Activated naive CD8-positive, alpha-beta T cell treated with anti-CD3 and anti-CD28 coated beads for 36 hours (primary cell): ENCODE measurements at regions not wholly inside any gene's neighbourhood (a gene's known extent, or its start where the extent isn't known, plus 50 kb on each side); places are given as distances from the start of the nearest gene placed in this dataset.
"Not testable (repeated sequence)": the region's sequence is repeated elsewhere in the genome, so short reads cannot be mapped to it uniquely, and the experiment has no call there.

Source experiments
- DNase-seq: peaks from one replicate; pipeline ENCODE4 v3.0.0; 2021
- H3K27ac Mint-ChIP-seq: one replicate; pipeline ENCODE4 v1.8.0; 2022; ENCODE audit warnings: mild to moderate bottlenecking, moderate library complexity, mixed read lengths
- H3K27me3 Mint-ChIP-seq: one replicate; pipeline ENCODE4 v1.8.0; 2022; ENCODE audit warnings: mild to moderate bottlenecking, mixed read lengths
- H3K36me3 Mint-ChIP-seq: one replicate; pipeline ENCODE4 v1.8.0; 2021; ENCODE audit warnings: mild to moderate bottlenecking, mixed read lengths
- H3K4me1 Mint-ChIP-seq: one replicate; pipeline ENCODE4 v1.8.0; 2021; ENCODE audit warnings: mixed read lengths
- H3K4me3 Mint-ChIP-seq: one replicate; pipeline ENCODE4 v1.8.0; 2022; ENCODE audit warnings: mild to moderate bottlenecking, moderate library complexity, mixed read lengths
- H3K9me3 Mint-ChIP-seq: one replicate; pipeline ENCODE4 v1.8.0; 2022; ENCODE audit warnings: mixed read lengths

DNA sequence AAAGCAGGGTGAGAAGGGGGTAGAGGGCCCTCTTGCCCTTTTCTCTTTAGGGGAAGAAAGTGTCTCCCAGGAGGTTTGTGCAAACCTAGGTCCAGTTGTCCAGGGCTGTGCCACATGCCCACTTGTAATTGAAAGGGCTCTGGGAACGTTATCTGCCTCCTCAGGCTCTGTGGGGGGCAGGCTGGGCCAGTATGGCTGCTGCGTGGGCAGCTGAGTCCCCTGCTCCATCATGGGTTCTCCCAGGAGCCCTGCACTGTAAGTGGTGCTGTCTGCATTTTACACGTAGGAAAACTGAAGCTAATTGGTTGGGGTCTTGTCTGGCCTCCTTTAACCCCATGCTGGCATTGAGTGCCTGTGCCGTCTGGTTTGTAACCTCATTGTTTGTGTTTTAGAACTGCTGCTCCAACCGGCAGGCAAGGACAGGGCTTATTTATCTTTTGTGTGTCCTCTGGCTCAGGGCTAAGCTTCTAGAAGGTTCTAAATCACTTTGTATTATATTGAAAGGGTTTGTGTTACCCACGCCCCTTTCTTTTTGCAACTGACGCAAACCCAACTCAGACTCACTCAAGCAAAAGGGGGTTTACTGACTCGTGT, 117.7 kb upstream of the CIBAR2 start:
- no peaks in the 10 kb centered on the region for H3K9me3 Mint-ChIP-seq
- H3K4me3 Mint-ChIP-seq = no peak overlapping the region
- H3K27me3 Mint-ChIP-seq = peaks cover 6% of the 10 kb centered on the region
- H3K4me1 Mint-ChIP-seq = no peaks in the 10 kb centered on the region
- H3K27ac Mint-ChIP-seq = no peak overlapping the region
- no peak for DNase-seq
- H3K36me3 Mint-ChIP-seq = no peaks in the 10 kb centered on the region

DNA sequence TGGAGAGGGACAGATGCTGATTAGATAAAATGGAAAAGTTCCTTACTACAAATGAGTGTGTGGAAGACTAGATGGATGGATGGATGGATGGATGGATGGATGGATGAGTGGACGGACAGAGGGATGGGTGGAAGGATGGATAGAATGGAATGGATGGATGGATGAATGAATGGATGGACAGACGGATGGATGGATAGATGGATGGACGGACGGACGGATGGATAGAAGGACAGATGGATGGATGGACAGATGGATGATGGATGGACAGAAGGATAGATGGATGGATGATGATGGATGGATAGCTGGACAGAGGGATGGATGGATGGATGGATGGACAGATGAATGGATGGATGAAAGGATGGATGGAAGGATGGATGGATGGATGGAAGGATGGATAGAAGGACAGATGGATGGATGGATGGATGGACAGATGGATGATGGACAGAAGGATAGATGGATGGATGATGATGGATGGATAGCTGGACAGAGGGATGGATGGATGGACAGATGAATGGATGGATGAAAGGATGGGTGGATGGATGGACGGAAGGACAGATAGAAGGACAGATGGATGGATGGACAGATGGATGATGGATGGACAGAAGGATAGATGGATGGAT, 118.6 kb upstream of the CIBAR2 start:
- not testable (repeated sequence) for H3K36me3 Mint-ChIP-seq, H3K9me3 Mint-ChIP-seq, DNase-seq, H3K27ac Mint-ChIP-seq, H3K4me3 Mint-ChIP-seq, H3K4me1 Mint-ChIP-seq
- peaks cover 11% of the 10 kb centered on the region for H3K27me3 Mint-ChIP-seq

DNA sequence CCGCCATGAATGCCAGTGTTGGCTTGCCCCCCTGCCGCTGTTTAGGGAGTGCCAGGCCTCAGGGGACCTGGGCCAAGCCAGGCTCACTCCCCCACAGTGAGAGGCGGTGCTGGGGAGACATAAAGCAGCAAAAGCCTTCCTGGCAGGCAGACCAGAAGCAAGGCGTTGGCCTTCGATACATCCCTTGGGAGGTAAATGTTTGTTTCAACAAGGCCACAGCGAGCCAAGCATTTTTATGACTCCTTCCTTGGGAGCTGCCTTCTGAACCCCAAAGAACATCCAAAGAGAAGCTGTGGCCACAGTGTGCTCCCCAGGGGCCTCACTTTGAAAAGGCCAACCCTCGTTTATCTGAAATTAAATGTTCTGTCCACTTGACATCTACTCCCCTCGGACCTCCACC, 119.7 kb upstream of the CIBAR2 start:
- H3K27ac Mint-ChIP-seq = no peak overlapping the region
- DNase-seq = no peak
- peaks cover 20% of the 10 kb centered on the region for H3K27me3 Mint-ChIP-seq

DNA sequence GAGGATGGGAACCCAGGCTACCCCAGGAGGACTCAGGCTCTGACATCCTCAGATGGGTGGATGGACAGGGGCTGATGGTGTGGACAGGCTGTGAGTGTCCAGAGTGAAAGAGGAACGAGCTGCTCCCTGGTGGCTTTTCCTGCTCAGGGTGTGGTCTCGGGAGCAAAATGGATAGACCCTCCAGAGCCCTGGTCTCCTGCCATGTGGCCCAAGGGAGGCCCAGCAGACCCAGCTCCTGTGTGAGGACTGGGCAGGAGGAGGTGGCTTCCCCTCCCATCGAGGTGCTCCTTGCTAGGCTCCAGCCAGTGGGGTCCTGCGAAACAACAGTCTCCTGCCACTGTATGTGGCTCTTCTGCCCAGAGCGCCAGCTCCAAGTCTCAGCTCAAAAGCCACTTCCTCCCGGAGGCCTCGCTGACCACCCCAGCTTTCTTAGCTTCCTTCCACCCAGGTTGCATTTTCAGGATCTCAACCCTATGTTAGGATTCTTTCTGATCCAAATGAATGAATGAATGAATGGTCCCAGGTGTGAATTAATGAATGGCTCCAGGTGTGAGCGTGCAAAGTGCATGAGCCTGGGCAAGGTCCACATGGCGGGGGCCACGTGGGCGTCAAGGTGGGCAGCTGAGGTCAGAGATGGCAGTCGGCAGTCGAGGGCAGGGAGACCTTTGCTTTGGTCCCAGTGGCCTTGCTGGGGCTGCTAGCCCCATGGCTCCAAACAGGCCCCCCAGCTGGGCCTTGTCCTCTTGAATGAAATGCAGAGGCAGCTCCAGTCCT, 120.3 kb upstream of the CIBAR2 start:
- no peaks in the 10 kb centered on the region for H3K9me3 Mint-ChIP-seq
- no peak overlapping the region for H3K4me3 Mint-ChIP-seq
- H3K36me3 Mint-ChIP-seq = no peaks in the 10 kb centered on the region
- H3K4me1 Mint-ChIP-seq = no peaks in the 10 kb centered on the region
- peaks cover 26% of the 10 kb centered on the region for H3K27me3 Mint-ChIP-seq
- H3K27ac Mint-ChIP-seq = no peak overlapping the region
- DNase-seq = no peak

More for the DNA sequence above, 119.7 kb upstream of the CIBAR2 start:
- Mint-ChIP-seq H3K9me3 (no peaks in the 10 kb centered on the region), H3K4me1 (no peaks in the 10 kb centered on the region), H3K4me3 (no peak overlapping the region), H3K36me3 (no peaks in the 10 kb centered on the region)

DNA sequence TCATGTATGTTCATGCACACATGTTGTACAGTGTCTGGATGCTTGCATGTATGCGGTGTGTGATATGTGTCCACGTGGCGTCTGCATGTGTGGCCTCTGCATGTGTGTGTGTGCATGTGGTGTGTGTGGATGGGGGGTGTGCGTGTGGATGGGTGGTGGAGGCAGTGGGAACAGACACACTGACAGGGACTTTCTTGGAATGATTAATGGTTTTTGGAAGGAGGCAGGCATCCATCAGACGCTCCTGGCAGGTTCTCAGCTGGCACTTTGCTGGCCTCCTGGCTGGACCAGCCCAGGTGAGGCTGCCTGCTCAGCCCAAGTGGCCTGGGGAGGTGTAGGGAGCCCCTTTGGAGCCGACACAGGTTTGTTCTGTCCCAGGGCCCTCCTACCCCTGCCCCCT, 121.2 kb upstream of the CIBAR2 start:
- no peaks in the 10 kb centered on the region for H3K9me3 Mint-ChIP-seq
- no peak overlapping the region for H3K4me3 Mint-ChIP-seq

DNA sequence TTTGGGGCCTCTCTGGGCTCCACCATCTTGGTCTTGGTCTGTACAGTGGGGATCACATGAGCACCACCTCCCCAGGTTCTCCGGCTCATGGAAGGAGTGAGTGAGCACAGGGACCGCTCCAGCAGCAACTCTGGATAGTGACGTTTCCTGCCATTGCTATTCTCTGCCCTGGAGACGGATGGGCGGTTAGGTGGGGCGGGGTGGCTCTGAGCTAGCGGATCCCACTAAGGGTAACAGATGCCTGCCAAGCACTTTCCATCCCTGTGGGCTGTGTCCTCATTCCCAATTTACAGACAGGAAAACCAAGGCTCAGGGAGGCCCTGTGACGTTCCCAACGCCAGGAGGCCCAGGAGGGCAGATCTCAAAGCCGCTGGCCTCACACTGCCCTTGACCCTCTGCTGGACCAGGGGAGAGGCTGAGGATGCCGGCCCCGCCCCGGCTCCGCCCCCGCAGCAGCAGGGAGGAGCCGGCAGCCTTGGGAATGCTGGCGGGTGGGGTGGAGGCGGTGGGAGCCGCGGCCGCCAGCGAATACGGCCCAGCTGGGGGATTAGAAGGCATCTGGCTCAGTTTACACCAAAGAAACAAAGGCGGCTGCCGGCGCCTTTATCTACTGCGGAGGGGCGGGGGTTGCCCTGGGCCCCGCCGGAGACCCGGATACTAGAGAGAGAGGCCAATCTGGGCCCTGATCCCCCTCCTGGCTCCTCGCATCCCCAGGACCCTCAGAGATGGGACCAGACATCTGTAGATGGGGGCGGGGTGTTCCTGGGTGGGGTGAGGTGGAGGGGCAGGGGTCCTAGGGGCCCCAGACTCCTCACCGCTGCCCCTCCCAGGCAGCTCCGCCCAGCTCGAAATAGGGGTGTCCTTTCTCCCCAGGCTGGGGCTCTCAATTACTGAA, 122.3 kb upstream of the CIBAR2 start:
- H3K27ac Mint-ChIP-seq = no peak overlapping the region

More for the DNA sequence above, 121.2 kb upstream of the CIBAR2 start:
- no peak overlapping the region for H3K27ac Mint-ChIP-seq
- H3K27me3 Mint-ChIP-seq = peaks cover 34% of the 10 kb centered on the region
- no peak for DNase-seq
- H3K4me1 Mint-ChIP-seq = no peaks in the 10 kb centered on the region
- H3K36me3 Mint-ChIP-seq = no peaks in the 10 kb centered on the region

DNA sequence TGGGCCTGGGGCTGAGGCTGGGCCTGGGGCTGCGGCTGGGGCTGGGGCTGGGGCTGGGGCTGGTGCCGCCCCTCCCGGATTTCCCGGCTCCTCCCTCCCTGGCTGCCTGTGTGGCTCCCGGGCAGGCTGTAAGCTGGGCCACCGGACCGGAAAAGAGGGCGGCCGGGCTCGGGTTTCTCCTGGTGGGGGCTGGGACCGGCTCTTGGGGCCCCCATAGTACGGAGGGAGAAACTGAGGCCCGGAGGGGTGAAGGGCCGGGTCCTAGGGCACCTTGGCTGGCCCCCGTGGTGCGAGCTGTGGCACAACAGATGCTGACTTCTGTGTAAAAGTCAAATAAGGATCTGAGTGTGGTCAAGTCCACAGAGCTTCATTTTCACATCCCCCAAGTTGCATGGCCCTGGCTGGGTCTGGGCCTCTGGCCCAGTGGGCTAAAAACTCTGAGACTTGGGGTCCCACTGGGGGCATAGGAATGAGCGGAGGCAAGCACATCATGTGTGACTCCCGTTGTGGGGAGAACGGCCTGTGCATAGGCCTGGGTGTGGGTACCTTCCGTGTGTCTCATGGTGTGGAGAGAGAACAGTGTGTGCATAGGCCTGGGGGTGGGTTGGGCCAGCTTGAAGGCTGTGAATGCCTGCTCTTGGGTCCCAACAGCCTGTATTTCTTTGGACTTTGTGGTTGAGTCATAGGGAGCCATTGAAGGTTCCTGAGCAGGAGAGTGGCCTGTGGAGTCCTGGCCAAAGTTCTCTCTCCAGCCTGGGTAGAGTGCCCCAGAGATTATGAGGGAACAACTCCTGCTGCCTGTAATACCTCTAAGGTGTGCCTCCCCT, 123.9 kb upstream of the CIBAR2 start:
- H3K9me3 Mint-ChIP-seq = no peaks in the 10 kb centered on the region

More for the DNA sequence above, 122.3 kb upstream of the CIBAR2 start:
- Mint-ChIP-seq H3K27me3 (peaks cover 37% of the 10 kb centered on the region), H3K4me1 (no peaks in the 10 kb centered on the region), H3K9me3 (no peaks in the 10 kb centered on the region), H3K4me3 (no peak overlapping the region), H3K36me3 (no peaks in the 10 kb centered on the region)
- DNase-seq = no peak

DNA sequence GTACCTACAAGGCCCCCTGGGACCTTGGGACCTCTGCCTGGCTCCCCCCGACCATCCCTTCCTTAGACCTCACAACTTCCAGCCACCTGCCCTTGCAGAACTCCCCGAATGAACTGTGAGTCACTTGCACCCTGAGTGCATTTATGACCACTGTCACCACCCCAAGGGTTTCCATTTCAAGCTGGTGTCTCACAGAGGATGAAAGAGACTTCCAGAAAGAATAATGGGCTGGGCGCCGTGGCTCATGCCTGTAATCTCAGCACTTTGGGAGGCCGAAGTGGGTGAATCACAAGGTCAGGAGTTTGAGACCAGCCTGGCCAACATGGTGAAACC, 124.5 kb upstream of the CIBAR2 start:
- H3K27ac Mint-ChIP-seq = no peak overlapping the region
- no peaks in the 10 kb centered on the region for H3K36me3 Mint-ChIP-seq
- no peaks in the 10 kb centered on the region for H3K9me3 Mint-ChIP-seq
- H3K27me3 Mint-ChIP-seq = peaks cover 37% of the 10 kb centered on the region
- no peak for DNase-seq
- no peaks in the 10 kb centered on the region for H3K4me1 Mint-ChIP-seq
- no peak overlapping the region for H3K4me3 Mint-ChIP-seq

More for the DNA sequence above, 123.9 kb upstream of the CIBAR2 start:
- Mint-ChIP-seq H3K4me3 (peak overlapping the region; percentile 18), H3K36me3 (no peaks in the 10 kb centered on the region), H3K4me1 (no peaks in the 10 kb centered on the region), H3K27me3 (peaks cover 37% of the 10 kb centered on the region), H3K27ac (no peak overlapping the region)
- DNase-seq = no peak

DNA sequence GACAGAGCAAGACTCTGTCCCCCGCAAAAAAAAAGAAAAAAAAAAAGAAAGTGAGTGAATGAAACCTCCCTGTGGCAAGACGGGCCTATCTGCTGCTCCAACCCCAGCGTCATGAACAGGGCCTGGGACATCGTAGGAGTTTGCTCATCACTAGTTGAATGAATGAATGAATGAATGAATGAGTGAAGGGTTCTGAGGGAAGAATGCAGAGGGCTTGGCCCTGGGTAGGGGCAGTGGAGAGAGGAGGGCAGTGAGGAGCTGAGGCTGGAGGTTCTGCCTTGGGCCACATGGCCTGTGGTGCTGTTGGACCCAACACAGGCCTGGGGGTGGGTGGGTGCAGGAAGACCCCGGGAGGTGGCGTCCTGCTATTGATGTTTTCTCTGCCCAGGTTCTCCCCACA, 125.5 kb upstream of the CIBAR2 start:
- Mint-ChIP-seq H3K27me3 (peaks cover 37% of the 10 kb centered on the region), H3K4me3 (no peak overlapping the region)

DNA sequence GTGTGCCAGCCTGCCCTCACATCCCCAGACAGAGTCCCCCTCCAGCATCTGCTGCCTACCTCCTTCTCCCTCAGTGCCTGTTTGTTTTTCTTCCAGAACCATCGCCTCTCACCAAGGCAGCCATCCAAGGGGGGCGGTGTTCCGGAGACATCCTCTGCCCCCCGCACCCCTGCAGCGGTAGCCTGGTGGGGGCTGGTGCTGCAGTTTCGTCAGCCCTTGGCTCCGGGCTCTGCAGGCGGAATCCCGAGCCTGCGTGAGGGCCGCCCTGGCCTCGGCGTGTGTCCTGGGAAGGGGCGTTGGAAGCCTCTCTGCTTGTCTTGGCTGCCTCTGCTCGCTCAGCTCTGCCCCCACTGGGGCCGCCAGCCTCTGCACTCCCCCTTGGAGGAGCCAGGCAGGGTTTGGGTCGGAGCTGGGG, 126.0 kb upstream of the CIBAR2 start:
- Mint-ChIP-seq H3K36me3 (no peaks in the 10 kb centered on the region), H3K27me3 (peaks cover 37% of the 10 kb centered on the region), H3K9me3 (no peaks in the 10 kb centered on the region), H3K4me3 (no peak overlapping the region), H3K4me1 (no peaks in the 10 kb centered on the region), H3K27ac (no peak overlapping the region)
- no peak for DNase-seq

More for the DNA sequence above, 125.5 kb upstream of the CIBAR2 start:
- H3K9me3 Mint-ChIP-seq = no peaks in the 10 kb centered on the region
- H3K36me3 Mint-ChIP-seq = no peaks in the 10 kb centered on the region
- H3K4me1 Mint-ChIP-seq = no peaks in the 10 kb centered on the region
- no peak overlapping the region for H3K27ac Mint-ChIP-seq
- DNase-seq = no peak

DNA sequence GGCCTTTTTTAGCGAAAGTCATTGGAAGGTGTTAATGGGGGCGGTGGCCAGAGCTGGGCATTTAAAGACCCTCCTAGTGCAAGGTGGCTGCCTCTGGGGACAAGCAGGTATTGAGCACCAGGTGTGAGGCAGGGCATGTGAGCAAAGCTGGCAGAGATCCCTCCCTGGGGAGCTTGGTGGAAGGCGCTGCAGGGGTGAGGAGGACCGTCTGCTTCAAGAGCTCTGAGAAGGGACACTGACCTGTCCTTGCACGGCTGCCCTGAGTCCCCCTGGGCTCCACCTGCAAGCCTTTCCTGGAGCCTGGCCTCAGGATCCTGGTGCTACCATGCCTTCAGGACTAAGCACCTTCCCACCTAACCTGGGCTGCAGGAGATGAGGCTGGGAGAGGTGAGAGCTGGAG, 127.0 kb upstream of the CIBAR2 start:
- no peaks in the 10 kb centered on the region for H3K9me3 Mint-ChIP-seq
- no peak overlapping the region for H3K4me3 Mint-ChIP-seq
- no peaks in the 10 kb centered on the region for H3K4me1 Mint-ChIP-seq
- H3K27ac Mint-ChIP-seq = no peak overlapping the region
- no peak for DNase-seq
- peaks cover 34% of the 10 kb centered on the region for H3K27me3 Mint-ChIP-seq
- no peaks in the 10 kb centered on the region for H3K36me3 Mint-ChIP-seq

DNA sequence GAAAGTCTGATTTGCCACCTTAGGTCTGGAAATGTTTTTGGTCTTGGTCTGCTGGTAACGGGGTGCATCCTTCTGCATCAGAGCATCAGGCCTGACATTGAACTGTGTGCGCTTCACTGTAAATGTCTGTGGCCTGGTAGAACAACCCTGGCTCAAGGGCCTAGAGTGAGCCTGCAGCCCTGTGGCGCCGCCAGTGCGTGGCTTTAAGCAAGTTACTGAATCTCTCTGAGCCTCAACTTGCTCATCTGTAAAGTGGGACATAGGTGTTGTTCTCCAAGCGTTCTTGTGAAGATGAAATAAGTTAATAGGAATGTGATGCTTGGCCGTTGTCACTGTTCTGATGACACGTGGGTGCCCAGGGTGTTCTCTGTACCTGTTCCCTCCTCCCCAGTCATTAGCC, 127.6 kb upstream of the CIBAR2 start:
- H3K27me3 Mint-ChIP-seq = peaks cover 31% of the 10 kb centered on the region
- DNase-seq = no peak
- no peak overlapping the region for H3K4me3 Mint-ChIP-seq
- no peaks in the 10 kb centered on the region for H3K9me3 Mint-ChIP-seq
- H3K36me3 Mint-ChIP-seq = no peaks in the 10 kb centered on the region
- no peaks in the 10 kb centered on the region for H3K4me1 Mint-ChIP-seq
- H3K27ac Mint-ChIP-seq = no peak overlapping the region

DNA sequence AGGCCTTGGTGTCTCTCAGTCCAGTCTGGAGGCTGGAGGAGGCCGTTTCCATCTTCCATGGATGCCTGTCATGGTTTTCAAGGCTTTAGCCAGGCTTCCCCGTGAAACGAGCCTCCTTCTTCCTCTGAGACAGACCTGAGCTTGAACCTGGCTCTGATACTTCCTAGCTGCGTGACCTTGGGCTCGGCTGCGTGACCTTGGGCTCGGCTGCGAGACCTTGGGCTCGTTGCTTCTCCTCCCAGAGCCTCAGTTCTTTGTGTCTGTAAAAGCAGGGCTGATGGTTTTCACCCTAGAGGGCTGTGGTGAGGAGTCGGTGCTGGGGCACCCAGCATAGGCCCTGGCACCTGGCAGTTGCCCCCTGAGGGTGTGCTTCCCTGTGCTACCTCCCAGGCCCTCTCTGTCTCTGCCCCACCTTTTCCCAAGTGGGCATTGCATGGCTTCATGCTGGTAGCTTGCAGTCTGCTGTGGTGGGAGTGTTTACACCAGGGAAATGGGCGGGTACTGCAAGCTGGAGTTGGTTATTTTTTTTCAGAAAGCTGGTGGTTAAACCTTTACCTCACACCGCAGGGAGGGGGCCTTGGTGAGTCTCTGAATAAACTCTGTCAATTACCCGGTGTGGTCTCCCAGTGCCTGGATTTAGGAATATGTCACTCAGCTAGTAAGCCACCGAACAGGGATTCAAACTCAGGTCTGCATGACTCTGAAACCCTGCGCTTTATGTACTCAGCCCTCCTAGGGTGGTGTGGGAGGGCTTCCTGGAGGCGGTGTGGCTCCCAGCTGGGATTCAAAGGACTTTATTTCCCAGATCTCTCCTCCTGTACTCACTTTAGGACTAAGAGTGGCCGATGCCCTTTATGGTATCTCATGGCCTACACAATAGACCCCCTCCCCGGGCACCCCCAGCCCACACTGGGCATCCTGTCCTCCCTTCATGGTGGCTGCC, 129.0 kb upstream of the CIBAR2 start:
- Mint-ChIP-seq H3K9me3 (no peaks in the 10 kb centered on the region), H3K27ac (no peak overlapping the region), H3K4me1 (peaks cover 3% of the 10 kb centered on the region), H3K27me3 (peaks cover 29% of the 10 kb centered on the region), H3K4me3 (no peak overlapping the region), H3K36me3 (no peaks in the 10 kb centered on the region)
- no peak for DNase-seq
